Germinal center (tissue), 1 donor: ENCODE measurements at regions not wholly inside any gene's neighbourhood (a gene's known extent, or its start where the extent isn't known, plus 50 kb on each side); places are given as distances from the start of the nearest gene placed in this dataset.

Experiments used
- DNase-seq: peaks from one replicate; pipeline ENCODE4 v3.0.0; 2012; ENCODE audit warnings: mixed read lengths, low spot score

- DNase-seq: no peak
Measured at GRCh38 chr12:63232896-63233295, 81.9 kb upstream of the AVPR1A start.

GRCh38 chr12:63228853-63229252 is 77.9 kb upstream of the AVPR1A start:
- DNase-seq: no peak

- no peak for DNase-seq
Measured at GRCh38 chr12:63226792-63227463, 75.9 kb upstream of the AVPR1A start.

DNA sequence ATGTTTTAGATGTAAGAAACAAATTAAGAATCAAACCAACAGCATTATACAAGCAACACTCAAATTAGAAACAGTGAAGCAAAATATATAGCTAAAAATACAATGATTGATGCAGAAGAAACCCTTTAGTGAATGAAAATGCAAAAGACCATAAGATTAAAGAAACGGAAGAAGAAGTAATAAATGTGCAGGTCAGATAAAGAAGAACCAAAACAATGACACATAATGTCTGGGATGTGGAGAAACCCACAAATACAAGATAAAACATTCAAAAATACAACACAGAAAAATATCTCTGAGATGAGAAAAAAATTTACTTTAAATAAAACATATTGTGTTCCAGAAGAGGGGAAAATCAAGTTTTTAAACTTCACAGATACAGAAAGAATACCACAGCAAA is 73.4 kb upstream of the AVPR1A start:
- DNase-seq: no peak

DNA sequence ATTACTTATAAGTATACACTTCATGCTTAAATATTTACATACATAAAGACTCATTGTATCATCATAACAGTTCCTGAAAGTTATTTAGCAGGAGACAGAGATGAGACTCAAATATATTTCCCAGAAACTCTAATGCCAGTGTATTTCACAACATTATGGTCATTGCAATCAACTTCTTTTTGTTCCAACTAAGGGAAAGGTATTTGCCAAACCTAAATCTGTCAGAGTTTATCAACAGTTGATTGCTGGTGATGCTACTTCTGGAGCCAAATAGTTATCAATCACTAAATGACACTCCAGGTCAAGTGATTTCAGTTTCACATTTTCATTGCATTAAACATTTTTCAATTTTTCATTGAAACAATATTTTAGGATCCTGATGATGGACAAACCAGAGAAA is 72.1 kb upstream of the AVPR1A start:
- no peak for DNase-seq

GRCh38 chr12:63222582-63222981 is 71.6 kb upstream of the AVPR1A start:
- no peak for DNase-seq

DNA sequence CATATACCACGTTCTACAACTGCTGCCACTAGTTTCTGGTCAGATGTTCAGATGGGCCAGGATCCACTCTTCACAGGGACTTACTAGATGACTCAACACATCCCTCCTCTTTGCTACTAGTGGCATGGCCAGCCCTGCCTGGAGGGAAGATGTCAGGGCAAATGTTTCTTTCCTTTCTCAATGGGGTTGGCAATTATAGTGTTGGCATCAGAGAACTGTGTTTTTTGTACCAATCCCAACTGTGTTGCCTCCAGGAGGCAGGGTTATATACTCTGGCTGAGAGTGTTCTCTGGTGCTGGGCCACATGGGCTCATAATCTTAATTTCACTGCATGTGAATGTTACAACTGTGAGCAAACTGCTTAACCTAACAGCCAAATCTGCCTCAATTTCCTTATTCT is 69.9 kb upstream of the AVPR1A start:
- no peak for DNase-seq

- DNase-seq: no peak
Measured at GRCh38 chr12:63212316-63212715, 61.3 kb upstream of the AVPR1A start.

- DNase-seq: no peak
Measured at GRCh38 chr12:63208956-63209355, 58.0 kb upstream of the AVPR1A start.

- no peak for DNase-seq
Measured at GRCh38 chr12:63206909-63207308, 55.9 kb upstream of the AVPR1A start.

- DNase-seq: no peak
Measured at GRCh38 chr12:63206494-63206893, 55.5 kb upstream of the AVPR1A start.
